ENCODE measurements at regions not wholly inside any gene's neighbourhood (a gene's known extent, or its start where the extent isn't known, plus 50 kb on each side); places are given as distances from the start of the nearest gene placed in this dataset.

DNA sequence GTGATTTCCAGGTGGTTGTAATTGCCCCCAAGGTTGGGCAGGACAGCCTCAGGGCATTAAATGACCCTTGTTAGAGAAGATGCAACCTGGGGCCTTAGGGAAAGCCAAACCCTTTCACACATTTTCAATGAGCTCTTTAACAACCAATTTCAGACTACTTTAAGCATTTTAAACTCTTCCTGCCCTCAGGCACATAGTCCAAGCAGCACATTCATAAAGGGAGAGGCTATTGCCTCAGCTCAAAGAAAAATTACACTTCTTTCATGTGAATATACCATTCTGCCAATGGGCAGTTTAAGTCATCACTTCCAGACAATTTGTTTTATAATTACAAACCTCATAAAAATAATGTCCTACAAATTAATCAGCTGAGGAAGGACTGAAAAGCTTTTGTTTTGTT, 544.5 kb downstream of the NPIPA7 start:
- no peak overlapping the region for H2AFZ ChIP-seq (ENCODE audit: low read length)
- no peaks in the 10 kb centered on the region for H4K20me1 ChIP-seq (ENCODE audit: low read length)
- ChIA-PET CTCF (no interaction called here), POLR2A (ENCODE audit: unreplicated experiment) (no interaction called here)
- no peak overlapping the region for H3K9ac ChIP-seq (ENCODE audit: low read length)
- TF ChIP-seq, protein P1, sequence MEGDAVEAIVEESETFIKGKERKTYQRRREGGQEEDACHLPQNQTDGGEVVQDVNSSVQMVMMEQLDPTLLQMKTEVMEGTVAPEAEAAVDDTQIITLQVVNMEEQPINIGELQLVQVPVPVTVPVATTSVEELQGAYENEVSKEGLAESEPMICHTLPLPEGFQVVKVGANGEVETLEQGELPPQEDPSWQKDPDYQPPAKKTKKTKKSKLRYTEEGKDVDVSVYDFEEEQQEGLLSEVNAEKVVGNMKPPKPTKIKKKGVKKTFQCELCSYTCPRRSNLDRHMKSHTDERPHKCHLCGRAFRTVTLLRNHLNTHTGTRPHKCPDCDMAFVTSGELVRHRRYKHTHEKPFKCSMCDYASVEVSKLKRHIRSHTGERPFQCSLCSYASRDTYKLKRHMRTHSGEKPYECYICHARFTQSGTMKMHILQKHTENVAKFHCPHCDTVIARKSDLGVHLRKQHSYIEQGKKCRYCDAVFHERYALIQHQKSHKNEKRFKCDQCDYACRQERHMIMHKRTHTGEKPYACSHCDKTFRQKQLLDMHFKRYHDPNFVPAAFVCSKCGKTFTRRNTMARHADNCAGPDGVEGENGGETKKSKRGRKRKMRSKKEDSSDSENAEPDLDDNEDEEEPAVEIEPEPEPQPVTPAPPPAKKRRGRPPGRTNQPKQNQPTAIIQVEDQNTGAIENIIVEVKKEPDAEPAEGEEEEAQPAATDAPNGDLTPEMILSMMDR (conservative IDR thresholded peaks at IDR 0.05; ENCODE audit: low read depth, low read length): no peak
- TF ChIP-seq EZH2 (IDR thresholded peaks at IDR 0.05; ENCODE audit: low read length, unreplicated experiment) (no peak), EZH2phosphoT487 (IDR thresholded peaks at IDR 0.05; ENCODE audit: borderline replicate concordance, low read length) (no peak)
- DNase-seq (no peak), ATAC-seq (no peak)
- H3K27me3 ChIP-seq (ENCODE audit: low read length): no peaks in the 10 kb centered on the region
- H3K9me2 ChIP-seq (replicated peaks; ENCODE audit: low read length): no peaks in the 10 kb centered on the region
- no TSS peak for BruUV-seq (replicated peaks)
- no peaks in the 10 kb centered on the region for H3K36me3 ChIP-seq (ENCODE audit: low read depth, low read length)
- H3K4me1 ChIP-seq (ENCODE audit: insufficient read depth, low read length): no peaks in the 10 kb centered on the region
- no peaks in the 10 kb centered on the region for H3F3A ChIP-seq (ENCODE audit: low read length, unreplicated experiment)
- intact Hi-C loops (cut with micrococcal nuclease): no loop called here
- H3K27ac ChIP-seq (ENCODE audit: low read length): no peak overlapping the region
- H3K9me3 ChIP-seq (ENCODE audit: low read length): no peaks in the 10 kb centered on the region
- H3K4me2 ChIP-seq (ENCODE audit: low read length): no peak overlapping the region
- no peak overlapping the region for H3K4me3 ChIP-seq (ENCODE audit: low read length)
- no peaks in the 10 kb centered on the region for H3K79me2 ChIP-seq (ENCODE audit: low read length)

DNA sequence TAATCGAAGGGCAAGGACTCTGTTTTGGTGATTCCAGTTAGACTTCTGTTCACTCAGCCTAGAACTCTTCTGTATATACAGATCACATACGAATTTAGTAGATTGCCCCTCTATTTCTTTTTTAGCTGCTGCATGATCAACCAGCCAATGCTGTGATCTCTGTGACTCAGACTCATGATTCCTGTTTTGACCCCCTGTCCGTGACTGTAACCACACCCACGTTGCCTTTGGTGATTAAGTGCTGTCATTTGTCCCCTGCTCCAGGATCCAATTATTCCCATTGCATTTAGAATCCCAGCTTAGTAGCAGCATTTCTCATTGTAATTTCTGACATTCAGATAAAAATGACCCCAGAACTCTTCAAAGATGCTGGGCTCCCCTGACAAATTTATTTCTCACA, 545.7 kb downstream of the NPIPA7 start:
- Histone ChIP-seq H4K20me1 (ENCODE audit: low read length) (no peaks in the 10 kb centered on the region), H3K9me2 (replicated peaks; ENCODE audit: low read length) (no peaks in the 10 kb centered on the region), H3K27ac (ENCODE audit: low read length) (no peak overlapping the region), H3F3A (ENCODE audit: low read length, unreplicated experiment) (no peaks in the 10 kb centered on the region), H3K9me3 (ENCODE audit: low read length) (no peaks in the 10 kb centered on the region), H3K36me3 (ENCODE audit: low read depth, low read length) (no peaks in the 10 kb centered on the region), H2AFZ (ENCODE audit: low read length) (no peak overlapping the region), H3K27me3 (ENCODE audit: low read length) (no peaks in the 10 kb centered on the region), H3K79me2 (ENCODE audit: low read length) (no peaks in the 10 kb centered on the region), H3K4me2 (ENCODE audit: low read length) (no peak overlapping the region), H3K9ac (ENCODE audit: low read length) (no peak overlapping the region), H3K4me1 (ENCODE audit: insufficient read depth, low read length) (no peaks in the 10 kb centered on the region), H3K4me3 (ENCODE audit: low read length) (no peak overlapping the region)
- BruUV-seq (replicated peaks): no TSS peak
- ATAC-seq: no peak
- no peak for DNase-seq
- POLR2A ChIA-PET (ENCODE audit: unreplicated experiment): no interaction called here
- intact Hi-C loops (cut with micrococcal nuclease): no loop called here
- TF ChIP-seq EZH2phosphoT487 (IDR thresholded peaks at IDR 0.05; ENCODE audit: borderline replicate concordance, low read length): no peak
- TF ChIP-seq, protein P1 (conservative IDR thresholded peaks at IDR 0.05; ENCODE audit: low read depth, low read length): no peak
- TF ChIP-seq EZH2 (IDR thresholded peaks at IDR 0.05; ENCODE audit: low read length, unreplicated experiment): no peak
- CTCF ChIA-PET: no interaction called here

DNA sequence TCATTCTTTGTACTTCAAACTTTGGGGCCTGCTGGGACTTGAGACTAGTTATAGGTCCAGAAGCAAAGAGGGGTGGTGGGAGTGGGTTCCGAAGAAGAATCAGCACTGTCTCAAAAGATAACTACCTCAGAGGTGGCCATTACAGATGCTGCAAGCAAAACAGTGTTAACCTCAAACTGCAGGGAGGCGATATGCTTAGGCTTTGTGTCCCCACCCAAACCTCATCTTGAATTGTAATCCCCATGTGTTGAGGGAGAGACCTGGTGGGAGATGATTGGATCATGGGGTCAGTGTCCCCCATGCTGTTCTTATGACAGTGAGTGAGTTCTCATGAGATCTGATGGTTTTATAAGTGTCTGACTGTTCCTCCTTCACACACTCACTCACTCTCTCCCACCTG, 545.3 kb downstream of the XYLT1 start:
- Histone ChIP-seq H3K27me3 (ENCODE audit: low read length) (no peaks in the 10 kb centered on the region), H3K79me2 (ENCODE audit: low read length) (no peaks in the 10 kb centered on the region), H3K9me2 (replicated peaks; ENCODE audit: low read length) (no peaks in the 10 kb centered on the region), H3K4me3 (ENCODE audit: low read length) (no peak overlapping the region), H3K4me2 (ENCODE audit: low read length) (no peak overlapping the region), H4K20me1 (ENCODE audit: low read length) (no peaks in the 10 kb centered on the region), H3K36me3 (ENCODE audit: low read depth, low read length) (no peaks in the 10 kb centered on the region), H3K9me3 (ENCODE audit: low read length) (no peaks in the 10 kb centered on the region), H3K4me1 (ENCODE audit: insufficient read depth, low read length) (no peaks in the 10 kb centered on the region), H3F3A (ENCODE audit: low read length, unreplicated experiment) (no peaks in the 10 kb centered on the region), H3K27ac (ENCODE audit: low read length) (no peak overlapping the region), H3K9ac (ENCODE audit: low read length) (no peak overlapping the region), H2AFZ (ENCODE audit: low read length) (no peak overlapping the region)
- DNase-seq (no peak), ATAC-seq (no peak)
- intact Hi-C loops (cut with micrococcal nuclease): no loop called here
- TF ChIP-seq EZH2 (IDR thresholded peaks at IDR 0.05; ENCODE audit: low read length, unreplicated experiment): no peak
- no peak for TF ChIP-seq EZH2phosphoT487 (IDR thresholded peaks at IDR 0.05; ENCODE audit: borderline replicate concordance, low read length)
- TF ChIP-seq, protein P1 (conservative IDR thresholded peaks at IDR 0.05; ENCODE audit: low read depth, low read length): no peak
- no TSS peak for BruUV-seq (replicated peaks)
- ChIA-PET CTCF (no interaction called here), POLR2A (ENCODE audit: unreplicated experiment) (no interaction called here)
